ENCODE measurements at regions not wholly inside any gene's neighbourhood (a gene's known extent, or its start where the extent isn't known, plus 50 kb on each side); places are given as distances from the start of the nearest gene placed in this dataset.

- Mint-ChIP-seq H3K27me3 (peaks cover 20% of the 10 kb centered on the region), H3K4me1 (ENCODE audit: low read depth) (peaks cover 17% of the 10 kb centered on the region)
- DNase-seq (ENCODE audit: low spot score, unreplicated experiment), result no peak
Observed at GRCh38 chr2:238743243-238744065, 104.4 kb upstream of the TWIST2 start.

GRCh38 chr2:238744951-238745350 lies 102.9 kb upstream of the TWIST2 start:
- no peak for DNase-seq (ENCODE audit: low spot score, unreplicated experiment)
- Mint-ChIP-seq H3K36me3 (ENCODE audit: insufficient read depth) (no peaks in the 10 kb centered on the region), H3K4me1 (ENCODE audit: low read depth) (peaks cover 11% of the 10 kb centered on the region), H3K4me3 (ENCODE audit: low read depth) (no peak overlapping the region), H3K27ac (no peak overlapping the region), H3K9me3 (ENCODE audit: low read depth) (peaks cover 11% of the 10 kb centered on the region), H3K27me3 (peaks cover 19% of the 10 kb centered on the region)
- no peak for TF ChIP-seq CTCF (IDR thresholded peaks at IDR 0.05; ENCODE audit: unreplicated experiment)

More at GRCh38 chr2:238743243-238744065, 104.4 kb upstream of the TWIST2 start:
- H3K4me3 Mint-ChIP-seq (ENCODE audit: low read depth), result no peak overlapping the region
- H3K27ac Mint-ChIP-seq, result peak overlapping the region; percentile 79
- no peaks in the 10 kb centered on the region for H3K36me3 Mint-ChIP-seq (ENCODE audit: insufficient read depth)
- H3K9me3 Mint-ChIP-seq (ENCODE audit: low read depth), result peaks cover 5% of the 10 kb centered on the region
- no peak for TF ChIP-seq CTCF (IDR thresholded peaks at IDR 0.05; ENCODE audit: unreplicated experiment)

- H3K4me1 Mint-ChIP-seq (ENCODE audit: low read depth), result peaks cover 11% of the 10 kb centered on the region
- H3K27me3 Mint-ChIP-seq, result peaks cover 17% of the 10 kb centered on the region
- DNase-seq (ENCODE audit: low spot score, unreplicated experiment), result no peak
- TF ChIP-seq CTCF (IDR thresholded peaks at IDR 0.05; ENCODE audit: unreplicated experiment), result no peak
- H3K9me3 Mint-ChIP-seq (ENCODE audit: low read depth), result peaks cover 11% of the 10 kb centered on the region
- H3K4me3 Mint-ChIP-seq (ENCODE audit: low read depth), result no peak overlapping the region
- peak overlapping the region; percentile 33 for H3K27ac Mint-ChIP-seq
- H3K36me3 Mint-ChIP-seq (ENCODE audit: insufficient read depth), result no peaks in the 10 kb centered on the region
Observed at GRCh38 chr2:238745997-238746396, 101.9 kb upstream of the TWIST2 start.

DNA sequence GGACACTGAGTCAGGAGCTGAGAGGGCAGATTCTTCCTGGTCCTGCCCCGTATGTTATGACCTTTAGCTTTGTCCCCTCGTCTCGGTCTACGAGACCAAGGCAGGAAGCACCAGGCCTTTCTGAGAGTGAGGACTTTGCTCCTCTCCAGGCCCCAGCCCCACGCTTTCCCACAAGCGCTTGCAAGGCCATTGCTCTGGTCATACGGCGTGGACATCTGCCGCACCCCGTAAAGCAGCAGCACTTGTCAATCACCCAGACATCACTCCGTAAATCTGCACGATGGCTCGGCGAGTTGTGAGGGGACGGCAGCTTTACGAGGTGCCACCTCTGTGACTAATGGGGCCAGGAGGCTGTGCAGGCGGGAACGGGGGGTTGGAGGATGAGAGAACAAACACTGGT lies 100.8 kb upstream of the TWIST2 start:
- no peak for DNase-seq (ENCODE audit: low spot score, unreplicated experiment)
- TF ChIP-seq CTCF (IDR thresholded peaks at IDR 0.05; ENCODE audit: unreplicated experiment), result no peak
- no peak overlapping the region for H3K4me3 Mint-ChIP-seq (ENCODE audit: low read depth)
- no peaks in the 10 kb centered on the region for H3K36me3 Mint-ChIP-seq (ENCODE audit: insufficient read depth)
- no peak overlapping the region for H3K27ac Mint-ChIP-seq
- peaks cover 17% of the 10 kb centered on the region for H3K27me3 Mint-ChIP-seq
- peaks cover 11% of the 10 kb centered on the region for H3K9me3 Mint-ChIP-seq (ENCODE audit: low read depth)
- peaks cover 9% of the 10 kb centered on the region for H3K4me1 Mint-ChIP-seq (ENCODE audit: low read depth)

- DNase-seq (ENCODE audit: low spot score, unreplicated experiment), result no peak
- TF ChIP-seq CTCF (IDR thresholded peaks at IDR 0.05; ENCODE audit: unreplicated experiment), result no peak
- Mint-ChIP-seq H3K36me3 (ENCODE audit: insufficient read depth) (no peaks in the 10 kb centered on the region), H3K4me1 (ENCODE audit: low read depth) (peaks cover 9% of the 10 kb centered on the region), H3K27ac (no peak overlapping the region), H3K27me3 (peaks cover 17% of the 10 kb centered on the region), H3K9me3 (ENCODE audit: low read depth) (peaks cover 11% of the 10 kb centered on the region), H3K4me3 (ENCODE audit: low read depth) (no peak overlapping the region)
Observed at GRCh38 chr2:238747557-238747956, 100.3 kb upstream of the TWIST2 start.
